Spleen (tissue), 7 donors: ENCODE measurements at regions not wholly inside any gene's neighbourhood (a gene's known extent, or its start where the extent isn't known, plus 50 kb on each side); places are given as distances from the start of the nearest gene placed in this dataset.

Experiments used
- POLR2A ChIP-seq, 3 donors: fragments of 450-650 bp; IDR thresholded peaks; one replicate each; pipeline ENCODE4 v1.5.1; 2017; ENCODE audit warnings: antibody characterized with exemption in 3 of 3, mild to moderate bottlenecking in 1 of 3
- POLR2AphosphoS5 ChIP-seq, 3 donors: sonication (generic); formaldehyde crosslinking; IDR thresholded peaks; one replicate each; pipeline ENCODE4 v1.5.1; 2017; ENCODE audit warnings: antibody characterized with exemption in 3 of 3
- TF ChIP-seq, protein P1 (sequence below), 11 experiments: fragments of 200-600 bp in 7 of 11; fragments of 450-650 bp in 4 of 11; sonication (generic) in 4 of 11; IDR thresholded peaks in 8 of 11; conservative IDR thresholded peaks in 3 of 11; 1 replicate in 7 of 11; 2 replicates in 4 of 11; pipeline versions ENCODE4 v1.4.0 to v1.8.0; 2016 to 2021; ENCODE audit warnings: antibody characterized with exemption in 11 of 11, inconsistent platforms in 4 of 11, mild to moderate bottlenecking in 1 of 11
- donor health status: DM: no; HTN: no; CAD: no; lungs with moderate emphysema.
- donor health status: DM: no; HTN: no; CAD: no.
- donor health status: DM: no; HTN: no; CAD: no.

DNA sequence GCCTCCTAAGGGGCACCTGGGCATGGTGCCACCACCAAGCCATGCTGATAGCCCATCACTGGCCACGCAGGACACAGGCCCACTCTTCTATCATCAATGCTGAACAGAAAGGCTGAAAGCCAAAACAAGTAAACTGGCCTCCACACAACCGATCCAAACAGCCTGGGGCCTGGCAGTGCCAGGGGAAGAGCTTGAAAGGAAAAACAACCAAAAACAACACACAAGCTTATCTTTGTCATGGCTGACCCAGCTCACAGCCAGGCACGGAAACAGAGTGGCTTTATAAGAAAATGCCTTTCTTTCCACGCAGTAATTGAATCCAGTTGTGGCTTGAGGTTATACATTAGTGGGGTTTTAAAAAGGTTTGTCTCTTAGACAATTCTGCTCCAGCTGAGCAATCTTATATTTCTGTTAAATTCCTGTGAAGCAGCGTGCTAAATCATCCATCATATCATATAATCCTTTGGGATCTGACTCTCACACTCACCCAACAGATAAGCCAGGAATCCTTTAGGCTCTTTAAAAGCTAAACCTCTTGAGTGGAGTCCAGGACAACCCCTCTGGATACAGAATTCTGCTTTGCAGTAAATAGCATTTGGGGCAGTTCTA is 65.4 kb upstream of the SLC22A16 start:
- TF ChIP-seq, protein P1, sequence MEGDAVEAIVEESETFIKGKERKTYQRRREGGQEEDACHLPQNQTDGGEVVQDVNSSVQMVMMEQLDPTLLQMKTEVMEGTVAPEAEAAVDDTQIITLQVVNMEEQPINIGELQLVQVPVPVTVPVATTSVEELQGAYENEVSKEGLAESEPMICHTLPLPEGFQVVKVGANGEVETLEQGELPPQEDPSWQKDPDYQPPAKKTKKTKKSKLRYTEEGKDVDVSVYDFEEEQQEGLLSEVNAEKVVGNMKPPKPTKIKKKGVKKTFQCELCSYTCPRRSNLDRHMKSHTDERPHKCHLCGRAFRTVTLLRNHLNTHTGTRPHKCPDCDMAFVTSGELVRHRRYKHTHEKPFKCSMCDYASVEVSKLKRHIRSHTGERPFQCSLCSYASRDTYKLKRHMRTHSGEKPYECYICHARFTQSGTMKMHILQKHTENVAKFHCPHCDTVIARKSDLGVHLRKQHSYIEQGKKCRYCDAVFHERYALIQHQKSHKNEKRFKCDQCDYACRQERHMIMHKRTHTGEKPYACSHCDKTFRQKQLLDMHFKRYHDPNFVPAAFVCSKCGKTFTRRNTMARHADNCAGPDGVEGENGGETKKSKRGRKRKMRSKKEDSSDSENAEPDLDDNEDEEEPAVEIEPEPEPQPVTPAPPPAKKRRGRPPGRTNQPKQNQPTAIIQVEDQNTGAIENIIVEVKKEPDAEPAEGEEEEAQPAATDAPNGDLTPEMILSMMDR (IDR thresholded peaks at IDR 0.05 in 8 of 11, conservative IDR thresholded peaks at IDR 0.05 in 3 of 11) = no peak
- TF ChIP-seq POLR2A (IDR thresholded peaks at IDR 0.05) = no peak
- TF ChIP-seq POLR2AphosphoS5 (IDR thresholded peaks at IDR 0.05) = no peak
